HG03432 (cell line): ENCODE measurements at regions not wholly inside any gene's neighbourhood (a gene's known extent, or its start where the extent isn't known, plus 50 kb on each side); places are given as distances from the start of the nearest gene placed in this dataset.
"Not testable (repeated sequence)": the region's sequence is repeated elsewhere in the genome, so short reads cannot be mapped to it uniquely, and the experiment has no call there.

Experiments used
- ATAC-seq: cut with Tn5 transposase; IDR thresholded peaks from one replicate; pipeline ENCODE4 v1.9.1; 2021; ENCODE audit warnings: mild to moderate bottlenecking, moderate library complexity; ENCODE audit not compliant: unreplicated experiment

GRCh38 chr4:43411226-43411625 lies 518.7 kb downstream of the GRXCR1 start:
- ATAC-seq = no peak

- no peak for ATAC-seq
These were observed 530.8 kb downstream of the GRXCR1 start for GRCh38 chr4:43423276-43423675.

GRCh38 chr4:43425206-43425605 lies 532.7 kb downstream of the GRXCR1 start:
- ATAC-seq = no peak

GRCh38 chr4:43435291-43435690 lies 542.8 kb downstream of the GRXCR1 start:
- no peak for ATAC-seq

GRCh38 chr4:43452948-43453347 lies 560.4 kb downstream of the GRXCR1 start:
- ATAC-seq = no peak

GRCh38 chr4:43456383-43456782 lies 563.9 kb downstream of the GRXCR1 start:
- no peak for ATAC-seq

GRCh38 chr4:43457866-43458265 lies 565.4 kb downstream of the GRXCR1 start:
- no peak for ATAC-seq

GRCh38 chr4:43458293-43458692 lies 565.8 kb downstream of the GRXCR1 start:
- no peak for ATAC-seq

- ATAC-seq = no peak
These were observed 579.4 kb downstream of the GRXCR1 start for GRCh38 chr4:43471950-43472349.

GRCh38 chr4:43481526-43481925 lies 589.0 kb downstream of the GRXCR1 start:
- no peak for ATAC-seq

- ATAC-seq = no peak
These were observed 592.7 kb downstream of the GRXCR1 start for GRCh38 chr4:43485196-43485595.

GRCh38 chr4:43496188-43496587 lies 603.7 kb downstream of the GRXCR1 start:
- ATAC-seq = peak; percentile 87

- peak; percentile 28 for ATAC-seq
These were observed 604.1 kb downstream of the GRXCR1 start for GRCh38 chr4:43496602-43497001.

- not testable (repeated sequence) for ATAC-seq
These were observed 613.3 kb downstream of the GRXCR1 start for GRCh38 chr4:43505823-43506222.

GRCh38 chr4:43512253-43512652 lies 619.7 kb downstream of the GRXCR1 start:
- no peak for ATAC-seq

GRCh38 chr4:43525646-43526045 lies 633.1 kb downstream of the GRXCR1 start:
- ATAC-seq = no peak

- no peak for ATAC-seq
These were observed 655.0 kb downstream of the GRXCR1 start for GRCh38 chr4:43547561-43547960.

GRCh38 chr4:43550981-43551627 lies 658.6 kb downstream of the GRXCR1 start:
- no peak for ATAC-seq

GRCh38 chr4:43556262-43556661 lies 663.7 kb downstream of the GRXCR1 start:
- ATAC-seq = no peak

GRCh38 chr4:43560047-43560446 lies 667.5 kb downstream of the GRXCR1 start:
- no peak for ATAC-seq

GRCh38 chr4:43564107-43564506 lies 671.6 kb downstream of the GRXCR1 start:
- peak; percentile 50 for ATAC-seq

- ATAC-seq = no peak
These were observed 672.1 kb downstream of the GRXCR1 start for GRCh38 chr4:43564591-43564990.

- no peak for ATAC-seq
These were observed 675.1 kb downstream of the GRXCR1 start for GRCh38 chr4:43567644-43568043.
